GM10266 (cell line): ENCODE measurements at regions not wholly inside any gene's neighbourhood (a gene's known extent, or its start where the extent isn't known, plus 50 kb on each side); places are given as distances from the start of the nearest gene placed in this dataset.
"Not testable (repeated sequence)": the region's sequence is repeated elsewhere in the genome, so short reads cannot be mapped to it uniquely, and the experiment has no call there.

ENCODE experiments used
- DNase-seq: peaks from one replicate; pipeline ENCODE4 v3.0.0; 2012; ENCODE audit errors: extremely low spot score
- CTCF ChIP-seq: IDR thresholded peaks from 2 replicates; pipeline ENCODE4 v1.5.1; 2012; ENCODE audit warnings: mild to moderate bottlenecking, low read depth; ENCODE audit not compliant: control insufficient read depth, insufficient read depth; ENCODE audit errors: missing control alignments

GRCh38 chr7:131773413-131773812 lies 217.0 kb upstream of the PODXL start:
- DNase-seq = no peak
- no peak for TF ChIP-seq CTCF

- DNase-seq = no peak
- no peak for TF ChIP-seq CTCF
These were observed 212.8 kb upstream of the PODXL start for GRCh38 chr7:131769241-131769640.

GRCh38 chr7:131767591-131767990 lies 211.2 kb upstream of the PODXL start:
- TF ChIP-seq CTCF = no peak
- DNase-seq = no peak

GRCh38 chr7:131765575-131765974 lies 209.1 kb upstream of the PODXL start:
- DNase-seq = no peak
- TF ChIP-seq CTCF = no peak

GRCh38 chr7:131764143-131764775 lies 207.8 kb upstream of the PODXL start:
- TF ChIP-seq CTCF = no peak
- DNase-seq = no peak

GRCh38 chr7:131762753-131763152 lies 206.3 kb upstream of the PODXL start:
- no peak for DNase-seq

GRCh38 chr7:131755801-131756200 lies 199.4 kb upstream of the PODXL start:
- not testable (repeated sequence) for DNase-seq

More at GRCh38 chr7:131762753-131763152, 206.3 kb upstream of the PODXL start:
- TF ChIP-seq CTCF = no peak
